Astrocyte of the cerebellum (primary cell): ENCODE measurements at regions not wholly inside any gene's neighbourhood (a gene's known extent, or its start where the extent isn't known, plus 50 kb on each side); places are given as distances from the start of the nearest gene placed in this dataset.

Source experiments
- DNase-seq: peaks from one replicate; pipeline ENCODE4 v3.0.0-alpha.2; 2011; ENCODE audit warnings: low read depth
- H3K4me3 ChIP-seq: 2 replicates; pipeline ENCODE4 v1.5.1; 2011; ENCODE audit warnings: mild to moderate bottlenecking, low read depth, low read length, moderate library complexity
- in situ Hi-C: cut with HindIII; loops from 2 replicates; pipeline ENCODE4 v1.10.0; 2017; ENCODE audit warnings: low sequenced_read_pairs
- TF ChIP-seq, protein P1 (sequence below): IDR thresholded peaks from 2 replicates; pipeline ENCODE4 v1.5.1; 2012; ENCODE audit warnings: low read length, low read depth, moderate library complexity, mild to moderate bottlenecking; ENCODE audit errors: missing control alignments

DNA sequence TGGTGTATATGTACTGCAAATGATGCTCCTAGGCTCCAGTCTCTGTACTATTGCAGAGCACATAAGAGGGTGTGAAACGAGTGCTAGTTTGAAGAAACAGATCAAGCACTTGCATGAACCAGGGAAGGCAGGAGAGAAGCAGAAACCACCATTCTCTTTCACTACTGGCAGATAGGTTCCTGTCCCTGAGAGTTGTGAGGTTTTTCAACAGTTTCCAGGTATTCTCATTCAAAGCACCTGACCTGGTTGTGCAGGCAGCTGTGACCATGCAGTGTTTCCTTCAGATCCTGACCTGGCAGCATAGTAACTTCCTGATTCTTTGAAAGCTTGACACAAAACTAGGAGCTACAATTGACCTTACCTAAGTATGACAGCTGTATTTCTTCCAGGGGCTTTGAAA is 164.9 kb downstream of the UFM1 start:
- in situ Hi-C loops: no loop called here
- TF ChIP-seq, protein P1, sequence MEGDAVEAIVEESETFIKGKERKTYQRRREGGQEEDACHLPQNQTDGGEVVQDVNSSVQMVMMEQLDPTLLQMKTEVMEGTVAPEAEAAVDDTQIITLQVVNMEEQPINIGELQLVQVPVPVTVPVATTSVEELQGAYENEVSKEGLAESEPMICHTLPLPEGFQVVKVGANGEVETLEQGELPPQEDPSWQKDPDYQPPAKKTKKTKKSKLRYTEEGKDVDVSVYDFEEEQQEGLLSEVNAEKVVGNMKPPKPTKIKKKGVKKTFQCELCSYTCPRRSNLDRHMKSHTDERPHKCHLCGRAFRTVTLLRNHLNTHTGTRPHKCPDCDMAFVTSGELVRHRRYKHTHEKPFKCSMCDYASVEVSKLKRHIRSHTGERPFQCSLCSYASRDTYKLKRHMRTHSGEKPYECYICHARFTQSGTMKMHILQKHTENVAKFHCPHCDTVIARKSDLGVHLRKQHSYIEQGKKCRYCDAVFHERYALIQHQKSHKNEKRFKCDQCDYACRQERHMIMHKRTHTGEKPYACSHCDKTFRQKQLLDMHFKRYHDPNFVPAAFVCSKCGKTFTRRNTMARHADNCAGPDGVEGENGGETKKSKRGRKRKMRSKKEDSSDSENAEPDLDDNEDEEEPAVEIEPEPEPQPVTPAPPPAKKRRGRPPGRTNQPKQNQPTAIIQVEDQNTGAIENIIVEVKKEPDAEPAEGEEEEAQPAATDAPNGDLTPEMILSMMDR: no peak
- no peak for DNase-seq
- no peak overlapping the region for H3K4me3 ChIP-seq

GRCh38 chr13:38518328-38518727 is 168.5 kb upstream of the FREM2 start:
- TF ChIP-seq, protein P1: no peak
- DNase-seq: no peak
- in situ Hi-C loops: no loop called here
- H3K4me3 ChIP-seq: no peak overlapping the region

GRCh38 chr13:38519229-38519911 is 167.5 kb upstream of the FREM2 start:
- TF ChIP-seq, protein P1: no peak
- in situ Hi-C loops: no loop called here
- H3K4me3 ChIP-seq: no peak overlapping the region
- DNase-seq: no peak

- H3K4me3 ChIP-seq: no peak overlapping the region
- no peak for DNase-seq
- TF ChIP-seq, protein P1: no peak
- in situ Hi-C loops: no loop called here
These were observed 166.8 kb upstream of the FREM2 start for GRCh38 chr13:38520041-38520440.

DNA sequence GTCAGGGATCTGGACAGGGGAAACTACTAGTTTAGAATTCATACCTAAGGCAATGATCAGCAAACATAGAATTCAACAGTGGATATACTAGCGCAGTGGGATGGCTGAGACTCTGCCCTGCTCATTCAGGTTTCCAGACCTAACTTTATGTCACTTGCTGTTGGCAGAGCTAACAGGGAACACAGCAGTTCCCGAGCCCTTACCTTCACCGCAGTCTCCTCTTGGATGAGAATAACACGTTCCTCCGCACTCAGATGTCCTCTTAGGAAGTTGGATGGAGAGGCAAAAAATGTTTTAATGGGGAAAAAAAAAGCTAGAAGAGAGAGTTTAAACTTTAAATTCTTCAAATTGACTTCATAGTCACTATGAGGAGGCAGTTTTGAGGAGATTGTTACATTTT is 159.7 kb upstream of the FREM2 start:
- DNase-seq: no peak
- TF ChIP-seq, protein P1: no peak
- H3K4me3 ChIP-seq: no peak overlapping the region
- in situ Hi-C loops: no loop called here

GRCh38 chr13:38528986-38529385 is 157.9 kb upstream of the FREM2 start:
- TF ChIP-seq, protein P1: no peak
- no peak overlapping the region for H3K4me3 ChIP-seq
- no peak for DNase-seq
- in situ Hi-C loops: no loop called here

DNA sequence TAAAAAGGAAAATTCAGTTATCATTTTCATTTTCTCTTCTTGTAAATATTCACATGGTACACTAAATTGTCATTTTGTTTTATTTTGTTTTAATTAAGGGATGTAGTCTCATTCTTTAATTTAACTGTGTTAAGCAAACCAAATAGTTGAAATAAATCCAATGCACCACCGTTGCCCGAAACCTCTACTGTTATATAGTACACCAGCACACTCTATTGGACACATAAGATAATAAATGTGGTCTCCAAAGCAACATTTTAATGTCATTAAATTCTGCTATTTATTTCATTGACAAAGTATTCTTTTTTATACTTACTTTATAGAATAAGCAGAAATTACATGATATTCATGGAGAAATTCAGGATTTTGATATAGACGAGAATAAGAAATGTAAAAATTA is 156.4 kb upstream of the FREM2 start:
- in situ Hi-C loops: no loop called here
- DNase-seq: peak; percentile 3
- no peak overlapping the region for H3K4me3 ChIP-seq
- TF ChIP-seq, protein P1: peak; percentile 14
